B cell (primary cell): ENCODE measurements at regions not wholly inside any gene's neighbourhood (a gene's known extent, or its start where the extent isn't known, plus 50 kb on each side); places are given as distances from the start of the nearest gene placed in this dataset.
"Not testable (repeated sequence)": the region's sequence is repeated elsewhere in the genome, so short reads cannot be mapped to it uniquely, and the experiment has no call there.

Experiments
- ATAC-seq: fragments of 200-7000 bp; cut with Tn5 transposase; one replicate; pipeline ENCODE4 v1.10.0; 2021; ENCODE audit warnings: low read depth, mild to moderate bottlenecking, moderate number of reproducible peaks, moderate library complexity
- CTCF ChIA-PET: fragments of 350-600 bp; sonication (Branson Sonifier 250); formaldehyde crosslinking; loops from one replicate; lab custom pipeline; 2021; ENCODE audit warnings: antibody characterized with exemption, inconsistent platforms; lab: Charles Lee
- POLR2A ChIA-PET: fragments of 350-600 bp; sonication (Branson Sonifier 250); formaldehyde crosslinking; loops from one replicate; lab custom pipeline; 2021; ENCODE audit warnings: antibody characterized with exemption; lab: Charles Lee
- DNase-seq: peaks from one replicate; pipeline ENCODE4 v3.0.0; 2013
- H2AFZ ChIP-seq: 2 replicates; pipeline ENCODE4 v1.6.1; 2012; ENCODE audit warnings: mild to moderate bottlenecking, low read depth, low read length; ENCODE audit not compliant: insufficient read depth, poor library complexity, severe bottlenecking
- H3K27ac ChIP-seq, 2 donors: 1 replicate in 1 of 2; 2 replicates in 1 of 2; pipeline ENCODE4 v1.5.1; 2012 to 2013; ENCODE audit warnings: low read length in 2 of 2, mild to moderate bottlenecking in 2 of 2, moderate library complexity in 1 of 2
- H3K27me3 ChIP-seq, 4 experiments: fragments of 200-600 bp in 1 of 4; sonication (generic) in 1 of 4; replicated peaks in 1 of 4; 1 replicate in 2 of 4; 2 replicates in 2 of 4; pipeline versions ENCODE4 v1.6.1 to v1.7.0; 2013 to 2016; ENCODE audit warnings: low read length in 3 of 4, mild to moderate bottlenecking in 2 of 4, mixed read lengths in 1 of 4, moderate library complexity in 1 of 4; ENCODE audit not compliant: insufficient read depth in 4 of 4, control insufficient read depth in 3 of 4; ENCODE audit errors: control extremely low read depth in 1 of 4
- H3K36me3 ChIP-seq, 2 experiments: replicated peaks in 1 of 2; 1 replicate in 1 of 2; 2 replicates in 1 of 2; pipeline versions ENCODE4 v1.6.1 to v1.7.1; 2013; ENCODE audit warnings: low read length in 1 of 2; ENCODE audit not compliant: insufficient read depth in 2 of 2, control insufficient read depth in 1 of 2; ENCODE audit errors: control extremely low read depth in 1 of 2, extremely low read depth in 1 of 2
- H3K4me1 ChIP-seq, 2 donors: fragments of 200-600 bp in 1 of 2; sonication (generic) in 1 of 2; 1 replicate in 1 of 2; 2 replicates in 1 of 2; pipeline versions ENCODE4 v1.5.1 to v1.6.1; 2013 to 2017; ENCODE audit warnings: low read length in 2 of 2; ENCODE audit not compliant: control insufficient read depth in 2 of 2, insufficient read depth in 2 of 2
- H3K4me2 ChIP-seq: replicated peaks from 2 replicates; pipeline ENCODE3; 2012; ENCODE audit warnings: mild to moderate bottlenecking, low read depth, low read length; ENCODE audit not compliant: poor library complexity, severe bottlenecking
- H3K4me3 ChIP-seq, 5 experiments: fragments of 200-600 bp in 1 of 5; sonication (generic) in 1 of 5; 1 replicate in 3 of 5; 2 replicates in 2 of 5; pipeline versions ENCODE4 v1.5.1 to v1.7.0; 2011 to 2016; ENCODE audit warnings: low read length in 4 of 5, mild to moderate bottlenecking in 4 of 5, low read depth in 2 of 5, control low read depth in 1 of 5, moderate library complexity in 1 of 5; ENCODE audit not compliant: insufficient read depth in 1 of 5; ENCODE audit errors: control extremely low read depth in 1 of 5, extremely low read depth in 1 of 5
- H3K79me2 ChIP-seq: fragments of 200-600 bp; sonication (generic); one replicate; pipeline ENCODE4 v1.6.0; 2016; ENCODE audit warnings: low read length; ENCODE audit not compliant: control insufficient read depth, insufficient read depth
- H3K9ac ChIP-seq: fragments of 200-600 bp; sonication (generic); 2 replicates; pipeline ENCODE4 v1.6.1; 2017; ENCODE audit warnings: mild to moderate bottlenecking, low read length, moderate library complexity
- H3K9me3 ChIP-seq, 3 donors: one replicate each; pipeline versions ENCODE4 v1.6.1 to v1.7.1; 2013; ENCODE audit warnings: low read length in 2 of 3; ENCODE audit not compliant: control insufficient read depth in 2 of 3, insufficient read depth in 1 of 3; ENCODE audit errors: control extremely low read depth in 1 of 3
- H4K20me1 ChIP-seq: 2 replicates; pipeline ENCODE4 v1.6.0; 2012; ENCODE audit warnings: mild to moderate bottlenecking, low read length; ENCODE audit not compliant: insufficient read depth, control insufficient read depth, poor library complexity, severe bottlenecking
- H3K27ac Mint-ChIP-seq: one replicate; pipeline ENCODE4 v1.8.0; 2021; ENCODE audit warnings: mixed read lengths
- H3K27me3 Mint-ChIP-seq: one replicate; pipeline ENCODE4 v1.8.0; 2021; ENCODE audit warnings: mixed read lengths
- H3K4me1 Mint-ChIP-seq: one replicate; pipeline ENCODE4 v1.8.0; 2021; ENCODE audit warnings: mixed read lengths
- H3K4me3 Mint-ChIP-seq: one replicate; pipeline ENCODE4 v1.8.0; 2021; ENCODE audit warnings: mixed read lengths
- H3K9me3 Mint-ChIP-seq: one replicate; pipeline ENCODE4 v1.8.0; 2022; ENCODE audit warnings: mixed read lengths; ENCODE audit not compliant: insufficient read depth
- CTCF ChIP-seq: fragments of 200-600 bp; IDR thresholded peaks from one replicate; pipeline ENCODE4 v1.8.0; 2022; ENCODE audit warnings: antibody characterized with exemption, mild to moderate bottlenecking
- EZH2 ChIP-seq: IDR thresholded peaks from 2 replicates; pipeline ENCODE4 v1.6.1; 2012; ENCODE audit warnings: borderline replicate concordance, low read depth, mild to moderate bottlenecking, moderate library complexity, low read length; ENCODE audit not compliant: insufficient read depth, poor library complexity, severe bottlenecking
- WGBS: methylation state at CpG from one replicate; pipeline ENCODE4 v1.1.5; 2013; ENCODE audit warnings: missing lambda C conversion rate; ENCODE audit not compliant: insufficient coverage; 5-methylcytosine and 5-hydroxymethylcytosine counted together
- intact Hi-C: fragments of 100-400 bp; cut with micrococcal nuclease; formaldehyde crosslinking; loops from one replicate; pipeline ENCODE4 v1.10.0; 2022

DNA sequence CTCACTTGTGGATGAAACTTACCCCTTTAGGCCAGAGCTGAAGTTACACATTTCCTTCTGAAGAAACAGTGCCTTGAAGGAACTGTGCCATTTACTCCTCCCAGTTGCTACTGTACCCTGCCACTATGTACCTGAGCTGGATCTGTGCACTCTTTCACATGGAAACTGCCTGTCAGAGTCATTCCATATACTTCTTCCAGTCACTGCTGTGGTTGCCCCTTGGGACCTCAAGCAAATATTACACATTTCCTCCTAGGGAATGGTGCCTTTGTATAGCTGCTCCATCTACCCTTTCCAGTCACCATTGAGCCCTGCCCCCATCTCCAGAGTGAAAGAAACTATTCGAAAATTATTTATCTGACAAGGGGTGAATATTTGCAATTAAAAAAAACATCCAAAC lies 1328.3 kb downstream of the TECRL start:
- Histone ChIP-seq H3K27me3 (no peaks in the 10 kb centered on the region), H3K27ac (no peak overlapping the region), H3K4me2 (no peak overlapping the region), H3K4me1 (no peaks in the 10 kb centered on the region), H4K20me1 (no peaks in the 10 kb centered on the region), H2AFZ (no peak overlapping the region), H3K79me2 (no peaks in the 10 kb centered on the region), H3K36me3 (no peaks in the 10 kb centered on the region), H3K9me3 (peaks cover 0 to 7% (median 3%) of the 10 kb centered on the region in 3 donors), H3K4me3 (no peak overlapping the region), H3K9ac (no peak overlapping the region)
- no peak for ATAC-seq
- no peak for DNase-seq
- Mint-ChIP-seq H3K27me3 (no peaks in the 10 kb centered on the region), H3K4me1 (no peaks in the 10 kb centered on the region), H3K27ac (no peak overlapping the region), H3K9me3 (peaks cover 2% of the 10 kb centered on the region), H3K4me3 (no peak overlapping the region)
- POLR2A ChIA-PET, result no interaction called here
- TF ChIP-seq CTCF (no peak), EZH2 (no peak)
- CTCF ChIA-PET, result no interaction called here
- intact Hi-C loops, result no loop called here
- no CpG with 5 or more reads among the region's 1 CpG for whole genome bisulfite sequencing

DNA sequence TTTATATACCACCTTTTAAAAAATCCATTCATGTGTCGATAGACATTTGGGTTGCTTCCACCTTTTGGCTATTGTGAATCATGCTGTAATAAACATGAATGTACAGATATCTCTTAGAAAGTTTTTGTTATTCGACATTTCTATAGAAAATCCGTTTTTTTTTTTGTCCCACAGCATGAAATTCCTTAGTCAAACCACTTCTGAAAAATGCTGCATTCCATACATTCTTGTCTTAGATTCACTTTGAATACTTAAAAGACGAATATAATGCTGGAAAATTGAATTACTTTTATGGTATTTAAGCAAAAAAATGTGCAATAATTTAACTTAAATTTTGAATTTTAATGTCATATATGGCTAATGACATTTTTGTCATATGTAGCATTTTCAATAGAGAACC lies 1345.5 kb downstream of the TECRL start:
- Mint-ChIP-seq H3K27me3 (no peaks in the 10 kb centered on the region), H3K4me1 (no peaks in the 10 kb centered on the region), H3K4me3 (no peak overlapping the region), H3K27ac (no peak overlapping the region), H3K9me3 (no peaks in the 10 kb centered on the region)
- no peak overlapping the region for H2AFZ ChIP-seq
- no peaks in the 10 kb centered on the region for H3K36me3 ChIP-seq
- ChIA-PET CTCF (no interaction called here), POLR2A (no interaction called here)
- DNase-seq, result no peak
- no peak for TF ChIP-seq EZH2
- TF ChIP-seq CTCF, result no peak
- H3K4me1 ChIP-seq, result no peaks in the 10 kb centered on the region
- H3K27me3 ChIP-seq, result no peaks in the 10 kb centered on the region
- H3K79me2 ChIP-seq, result no peaks in the 10 kb centered on the region
- H3K9me3 ChIP-seq, result no peaks in the 10 kb centered on the region
- no peaks in the 10 kb centered on the region for H4K20me1 ChIP-seq
- WGBS, result no CpG with 5 or more reads among the region's 4 CpGs
- H3K4me2 ChIP-seq, result no peak overlapping the region
- H3K9ac ChIP-seq, result no peak overlapping the region
- intact Hi-C loops, result no loop called here
- H3K27ac ChIP-seq, result no peak overlapping the region
- no peak overlapping the region for H3K4me3 ChIP-seq
- no peak for ATAC-seq

- H3K27me3 Mint-ChIP-seq, CTCF ChIA-PET, H3K4me3 ChIP-seq, H3K27me3 ChIP-seq, H3K79me2 ChIP-seq, H3K4me2 ChIP-seq, POLR2A ChIA-PET, H3K9me3 ChIP-seq, DNase-seq, H3K4me1 ChIP-seq, H3K27ac ChIP-seq, H2AFZ ChIP-seq, H3K27ac Mint-ChIP-seq, ATAC-seq, H3K9ac ChIP-seq, H3K4me3 Mint-ChIP-seq, H4K20me1 ChIP-seq, intact Hi-C loops, H3K36me3 ChIP-seq, H3K9me3 Mint-ChIP-seq, H3K4me1 Mint-ChIP-seq: not testable (repeated sequence)
- 100% methylated on average over 2 of the region's 3 CpGs for WGBS
Observed at GRCh38 chr4:63062891-63063290, 1346.4 kb downstream of the TECRL start.
